Stimulated activated memory B cell treated with anti-CD40 and anti-IgM and Interleukin-4, amounts not matched to agents 10 μg/mL and 1 μg/mL and 100 μg/mL, for 72 hours (primary cell): ENCODE measurements at regions not wholly inside any gene's neighbourhood (a gene's known extent, or its start where the extent isn't known, plus 50 kb on each side); places are given as distances from the start of the nearest gene placed in this dataset.

ENCODE experiments used
- ATAC-seq: fragments of 150-1000 bp; cut with Tn5 transposase; 2 replicates; pipeline ENCODE4 v1.10.0; 2021
- H3K27ac Mint-ChIP-seq: one replicate; pipeline ENCODE4 v1.8.0; 2022; ENCODE audit warnings: mild to moderate bottlenecking, mixed read lengths
- H3K27me3 Mint-ChIP-seq: one replicate; pipeline ENCODE4 v1.8.0; 2022; ENCODE audit warnings: mixed read lengths
- H3K36me3 Mint-ChIP-seq: one replicate; pipeline ENCODE4 v1.8.0; 2022; ENCODE audit warnings: mixed read lengths
- H3K4me1 Mint-ChIP-seq: one replicate; pipeline ENCODE4 v1.8.0; 2022; ENCODE audit warnings: mixed read lengths
- H3K4me3 Mint-ChIP-seq: one replicate; pipeline ENCODE4 v1.8.0; 2022; ENCODE audit warnings: mild to moderate bottlenecking, moderate library complexity, mixed read lengths
- H3K9me3 Mint-ChIP-seq: one replicate; pipeline ENCODE4 v1.8.0; 2022; ENCODE audit warnings: mixed read lengths

GRCh38 chr9:118957585-118957984 lies 411.6 kb downstream of the BRINP1 start:
- Mint-ChIP-seq H3K27me3 (no peaks in the 10 kb centered on the region), H3K9me3 (no peaks in the 10 kb centered on the region), H3K4me1 (no peaks in the 10 kb centered on the region), H3K27ac (no peak overlapping the region), H3K36me3 (no peaks in the 10 kb centered on the region), H3K4me3 (no peak overlapping the region)
- ATAC-seq = no peak

DNA sequence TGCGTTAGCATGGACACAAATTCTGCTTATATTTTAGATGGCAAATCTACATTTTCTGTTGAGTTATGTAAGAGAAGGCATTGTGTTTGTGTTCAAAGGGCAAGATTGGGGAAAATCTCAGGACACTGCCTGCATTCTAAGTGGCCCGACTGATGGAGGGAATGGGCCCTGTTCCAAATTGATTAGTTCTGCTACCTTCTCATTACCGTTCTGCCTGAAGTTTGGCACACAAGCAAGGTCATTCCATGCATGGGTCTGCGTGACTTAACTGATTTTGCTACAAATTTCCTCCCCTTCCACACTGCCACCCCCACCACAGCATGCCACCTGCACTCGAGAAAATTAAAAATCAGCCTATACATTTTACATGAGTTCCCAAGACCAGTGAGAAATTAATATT lies 409.9 kb downstream of the BRINP1 start:
- no peak for ATAC-seq
- H3K27ac Mint-ChIP-seq = no peak overlapping the region
- H3K9me3 Mint-ChIP-seq = no peaks in the 10 kb centered on the region
- H3K36me3 Mint-ChIP-seq = no peaks in the 10 kb centered on the region
- H3K27me3 Mint-ChIP-seq = no peaks in the 10 kb centered on the region
- H3K4me1 Mint-ChIP-seq = no peaks in the 10 kb centered on the region
- H3K4me3 Mint-ChIP-seq = no peak overlapping the region

DNA sequence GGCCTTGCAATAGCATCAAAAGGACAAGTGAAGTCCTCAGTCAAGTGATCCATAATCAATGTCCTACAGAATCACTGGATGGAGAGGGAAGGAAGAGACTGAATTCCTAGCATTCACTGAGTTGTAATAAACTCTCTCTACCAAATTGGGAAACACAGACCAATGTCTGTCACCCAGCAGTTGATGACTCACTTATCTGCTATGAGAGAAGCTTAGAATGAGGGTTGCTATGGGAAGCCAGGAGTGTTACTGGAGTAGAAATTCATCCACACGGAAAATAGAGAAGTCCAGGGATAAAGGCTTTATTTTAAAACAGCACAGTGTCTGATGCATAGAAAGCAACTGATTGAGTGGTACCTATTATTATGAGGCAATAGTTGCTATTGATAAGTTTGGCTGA lies 407.4 kb downstream of the BRINP1 start:
- Mint-ChIP-seq H3K27me3 (no peaks in the 10 kb centered on the region), H3K4me3 (no peak overlapping the region)

GRCh38 chr9:118962426-118962825 lies 406.8 kb downstream of the BRINP1 start:
- no peak overlapping the region for H3K4me3 Mint-ChIP-seq
- peaks cover 5% of the 10 kb centered on the region for H3K9me3 Mint-ChIP-seq
- ATAC-seq = no peak
- no peaks in the 10 kb centered on the region for H3K27me3 Mint-ChIP-seq
- no peaks in the 10 kb centered on the region for H3K36me3 Mint-ChIP-seq
- no peak overlapping the region for H3K27ac Mint-ChIP-seq
- no peaks in the 10 kb centered on the region for H3K4me1 Mint-ChIP-seq

More for the DNA sequence above, 407.4 kb downstream of the BRINP1 start:
- H3K27ac Mint-ChIP-seq = no peak overlapping the region
- no peak for ATAC-seq
- H3K9me3 Mint-ChIP-seq = peaks cover 5% of the 10 kb centered on the region
- no peaks in the 10 kb centered on the region for H3K4me1 Mint-ChIP-seq
- H3K36me3 Mint-ChIP-seq = no peaks in the 10 kb centered on the region

- no peaks in the 10 kb centered on the region for H3K4me1 Mint-ChIP-seq
- peaks cover 5% of the 10 kb centered on the region for H3K9me3 Mint-ChIP-seq
- H3K4me3 Mint-ChIP-seq = no peak overlapping the region
- H3K36me3 Mint-ChIP-seq = no peaks in the 10 kb centered on the region
- H3K27me3 Mint-ChIP-seq = no peaks in the 10 kb centered on the region
- H3K27ac Mint-ChIP-seq = no peak overlapping the region
- ATAC-seq = no peak
Measured at GRCh38 chr9:118963674-118964073, 405.6 kb downstream of the BRINP1 start.

- H3K4me3 Mint-ChIP-seq = no peak overlapping the region
- H3K4me1 Mint-ChIP-seq = no peaks in the 10 kb centered on the region
- peaks cover 9% of the 10 kb centered on the region for H3K9me3 Mint-ChIP-seq
- no peak overlapping the region for H3K27ac Mint-ChIP-seq
- ATAC-seq = no peak
- no peaks in the 10 kb centered on the region for H3K36me3 Mint-ChIP-seq
- H3K27me3 Mint-ChIP-seq = no peaks in the 10 kb centered on the region
Measured at GRCh38 chr9:118967901-118968300, 401.3 kb downstream of the BRINP1 start.

DNA sequence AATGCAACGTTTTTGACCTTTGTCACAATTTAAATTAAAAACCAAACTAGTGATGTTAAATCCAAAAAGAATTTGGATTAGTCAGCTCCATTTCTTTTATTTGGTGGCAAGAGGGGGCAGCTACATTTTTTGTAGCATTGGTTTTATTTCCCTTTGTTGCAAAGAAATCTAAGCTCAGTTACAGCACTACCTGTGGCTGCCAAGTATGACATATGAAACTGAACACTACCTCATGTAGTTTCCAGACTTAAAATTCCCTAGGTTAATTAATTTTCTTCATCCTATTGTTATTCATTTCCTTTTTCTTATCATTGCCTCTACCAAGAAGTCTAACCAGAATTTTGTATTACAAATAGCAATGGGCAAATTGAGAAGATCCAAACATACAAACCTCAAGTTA lies 393.5 kb downstream of the BRINP1 start:
- H3K36me3 Mint-ChIP-seq = no peaks in the 10 kb centered on the region
- H3K27ac Mint-ChIP-seq = no peak overlapping the region
- H3K27me3 Mint-ChIP-seq = no peaks in the 10 kb centered on the region
- H3K4me1 Mint-ChIP-seq = no peaks in the 10 kb centered on the region
- no peak for ATAC-seq
- H3K4me3 Mint-ChIP-seq = no peak overlapping the region
- H3K9me3 Mint-ChIP-seq = peaks cover 4% of the 10 kb centered on the region

GRCh38 chr9:118976160-118976559 lies 393.1 kb downstream of the BRINP1 start:
- Mint-ChIP-seq H3K27me3 (no peaks in the 10 kb centered on the region), H3K4me1 (no peaks in the 10 kb centered on the region), H3K27ac (no peak overlapping the region), H3K36me3 (no peaks in the 10 kb centered on the region), H3K4me3 (no peak overlapping the region), H3K9me3 (peaks cover 3% of the 10 kb centered on the region)
- ATAC-seq = no peak

- Mint-ChIP-seq H3K4me3 (no peak overlapping the region), H3K27ac (no peak overlapping the region), H3K4me1 (no peaks in the 10 kb centered on the region), H3K27me3 (no peaks in the 10 kb centered on the region), H3K9me3 (peaks cover 3% of the 10 kb centered on the region), H3K36me3 (no peaks in the 10 kb centered on the region)
- no peak for ATAC-seq
Measured at GRCh38 chr9:118984607-118985006, 384.6 kb downstream of the BRINP1 start.

- no peak overlapping the region for H3K27ac Mint-ChIP-seq
- H3K36me3 Mint-ChIP-seq = no peaks in the 10 kb centered on the region
- no peaks in the 10 kb centered on the region for H3K4me1 Mint-ChIP-seq
- peaks cover 3% of the 10 kb centered on the region for H3K9me3 Mint-ChIP-seq
- H3K4me3 Mint-ChIP-seq = no peak overlapping the region
- no peaks in the 10 kb centered on the region for H3K27me3 Mint-ChIP-seq
- ATAC-seq = no peak
Measured at GRCh38 chr9:118985851-118986250, 383.4 kb downstream of the BRINP1 start.

DNA sequence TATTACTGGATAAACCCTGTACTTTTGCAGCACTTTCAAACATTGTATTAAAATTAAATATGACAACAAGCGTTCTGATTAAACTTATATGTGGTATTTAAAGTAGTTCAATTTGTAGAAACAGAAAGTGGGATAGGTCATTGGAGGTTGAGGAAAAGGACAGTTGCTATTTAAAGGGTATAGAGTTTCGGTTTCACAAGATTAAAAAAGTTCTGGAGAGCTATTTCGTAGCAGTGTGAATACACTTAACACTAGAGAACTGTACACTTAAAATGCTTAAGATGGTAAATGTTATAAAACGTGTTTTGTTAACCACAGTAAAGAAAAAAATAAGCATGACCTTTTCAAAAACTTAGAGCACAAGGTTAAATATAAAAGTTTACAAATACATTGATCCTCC lies 382.1 kb downstream of the BRINP1 start:
- Mint-ChIP-seq H3K9me3 (peaks cover 3% of the 10 kb centered on the region), H3K36me3 (no peaks in the 10 kb centered on the region), H3K4me1 (no peaks in the 10 kb centered on the region), H3K4me3 (no peak overlapping the region), H3K27me3 (no peaks in the 10 kb centered on the region), H3K27ac (no peak overlapping the region)
- ATAC-seq = no peak

DNA sequence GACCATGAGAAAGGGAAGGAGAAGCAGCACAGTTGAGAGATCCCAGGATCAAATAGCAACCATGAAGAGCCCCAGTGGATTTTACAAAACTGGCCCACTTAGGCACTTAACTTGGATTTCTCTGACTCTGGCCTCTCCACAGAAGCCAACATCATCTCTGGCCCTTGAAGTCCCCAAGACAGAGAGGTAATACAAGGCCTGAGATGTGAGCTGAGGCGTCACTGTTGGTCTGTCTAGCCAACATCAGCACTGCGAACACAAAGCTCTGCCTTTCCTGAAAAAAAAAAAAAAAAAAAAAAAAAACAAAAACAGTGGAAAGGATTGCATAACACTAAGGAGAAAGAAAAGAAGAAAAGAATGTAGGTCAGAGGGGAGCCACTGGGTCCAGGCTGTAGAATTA lies 378.3 kb downstream of the BRINP1 start:
- Mint-ChIP-seq H3K27me3 (no peaks in the 10 kb centered on the region), H3K4me1 (no peaks in the 10 kb centered on the region), H3K9me3 (peaks cover 3% of the 10 kb centered on the region), H3K27ac (no peak overlapping the region), H3K4me3 (no peak overlapping the region), H3K36me3 (no peaks in the 10 kb centered on the region)
- no peak for ATAC-seq

DNA sequence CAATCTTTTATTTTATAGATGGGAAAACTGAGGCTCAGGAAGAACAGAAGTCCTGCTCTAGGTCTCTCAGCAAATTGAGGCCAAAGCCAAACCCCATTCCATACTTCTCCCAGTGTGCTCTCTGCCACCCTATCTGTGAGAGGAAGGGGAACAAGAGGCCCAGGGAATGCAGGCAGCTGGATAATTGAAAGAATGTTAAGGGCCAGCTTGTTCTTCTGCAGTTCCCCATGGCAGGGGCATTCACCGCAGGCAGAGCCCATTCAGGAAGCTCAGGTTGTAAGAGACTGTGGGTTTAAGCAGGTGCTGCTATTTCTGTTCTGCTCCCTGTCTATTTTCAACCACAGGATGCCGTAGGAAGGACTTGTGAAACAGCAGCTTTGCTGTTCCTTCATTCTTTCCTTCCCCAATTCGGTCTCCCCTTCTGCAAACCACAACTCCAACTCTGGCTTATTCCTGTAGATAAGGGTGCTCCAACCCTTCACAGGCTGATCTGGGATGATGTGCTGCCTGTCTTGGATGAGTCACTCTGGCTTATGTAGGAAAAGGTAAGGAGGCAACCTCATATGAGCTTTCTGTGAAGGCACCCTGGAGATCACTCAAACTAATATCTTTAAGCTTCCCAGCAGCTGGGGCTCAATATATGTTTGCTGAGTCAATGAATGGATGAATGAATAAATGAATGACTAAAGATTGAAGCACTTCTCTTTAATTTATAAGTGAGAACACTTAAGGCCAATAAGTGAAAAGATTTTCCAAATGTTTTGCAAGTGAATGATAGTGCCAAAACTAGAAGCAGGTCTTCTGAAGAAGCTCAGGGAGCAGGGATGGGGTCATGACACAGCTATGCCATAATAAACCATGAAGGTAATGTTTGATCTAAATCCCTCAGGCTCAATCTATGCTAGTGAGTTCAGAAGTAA lies 377.6 kb downstream of the BRINP1 start:
- Mint-ChIP-seq H3K27ac (no peak overlapping the region), H3K36me3 (no peaks in the 10 kb centered on the region), H3K27me3 (no peaks in the 10 kb centered on the region), H3K4me1 (no peaks in the 10 kb centered on the region), H3K4me3 (no peak overlapping the region), H3K9me3 (peaks cover 3% of the 10 kb centered on the region)
- ATAC-seq = no peak

- ATAC-seq = no peak
Measured at GRCh38 chr9:118992813-118993794, 376.1 kb downstream of the BRINP1 start.

DNA sequence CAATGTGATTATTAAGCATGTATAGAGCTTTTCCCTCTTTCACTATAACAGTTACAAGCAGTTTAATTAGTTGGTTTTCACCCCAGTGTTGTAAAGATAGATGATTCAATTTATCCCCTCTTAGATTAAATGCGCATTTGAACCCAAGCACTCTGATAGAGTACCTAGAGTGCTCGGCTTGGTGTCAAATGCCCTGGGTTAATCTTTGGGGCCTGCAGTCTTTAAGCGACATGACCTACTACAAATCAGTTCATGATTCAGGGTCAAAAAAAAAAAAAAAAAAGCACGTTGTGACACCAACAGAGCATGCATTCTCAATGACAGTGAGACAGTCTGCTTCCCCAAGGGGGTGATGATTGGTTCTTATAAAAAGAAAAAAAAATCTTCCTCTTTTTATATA lies 375.3 kb downstream of the BRINP1 start:
- no peak overlapping the region for H3K4me3 Mint-ChIP-seq
- H3K4me1 Mint-ChIP-seq = no peaks in the 10 kb centered on the region
- H3K27ac Mint-ChIP-seq = no peak overlapping the region
- peaks cover 3% of the 10 kb centered on the region for H3K9me3 Mint-ChIP-seq
- ATAC-seq = no peak
- no peaks in the 10 kb centered on the region for H3K36me3 Mint-ChIP-seq
- no peaks in the 10 kb centered on the region for H3K27me3 Mint-ChIP-seq

More at GRCh38 chr9:118992813-118993794, 376.1 kb downstream of the BRINP1 start:
- H3K9me3 Mint-ChIP-seq = peaks cover 3% of the 10 kb centered on the region
- H3K4me3 Mint-ChIP-seq = no peak overlapping the region
- H3K4me1 Mint-ChIP-seq = no peaks in the 10 kb centered on the region
- H3K36me3 Mint-ChIP-seq = no peaks in the 10 kb centered on the region
- no peak overlapping the region for H3K27ac Mint-ChIP-seq
- H3K27me3 Mint-ChIP-seq = no peaks in the 10 kb centered on the region
